D721Med (cell line): ENCODE measurements at regions not wholly inside any gene's neighbourhood (a gene's known extent, or its start where the extent isn't known, plus 50 kb on each side); places are given as distances from the start of the nearest gene placed in this dataset.
"Not testable (repeated sequence)": the region's sequence is repeated elsewhere in the genome, so short reads cannot be mapped to it uniquely, and the experiment has no call there.

Experiments
- DNase-seq: peaks from one replicate; pipeline ENCODE4 v3.0.0; 2011; ENCODE audit warnings: low spot score; ENCODE audit not compliant: insufficient read length
- FAIRE-seq: peaks from 2 replicates; lab custom pipeline; 2011; peaks lifted over from hg19 to GRCh38; lab: Jason Lieb, UNC
- TF ChIP-seq, protein P1 (sequence below): IDR thresholded peaks from 2 replicates; pipeline ENCODE4 v1.5.1; 2012; ENCODE audit warnings: mild to moderate bottlenecking, control low read depth; ENCODE audit not compliant: insufficient read depth; ENCODE audit errors: missing control alignments

DNA sequence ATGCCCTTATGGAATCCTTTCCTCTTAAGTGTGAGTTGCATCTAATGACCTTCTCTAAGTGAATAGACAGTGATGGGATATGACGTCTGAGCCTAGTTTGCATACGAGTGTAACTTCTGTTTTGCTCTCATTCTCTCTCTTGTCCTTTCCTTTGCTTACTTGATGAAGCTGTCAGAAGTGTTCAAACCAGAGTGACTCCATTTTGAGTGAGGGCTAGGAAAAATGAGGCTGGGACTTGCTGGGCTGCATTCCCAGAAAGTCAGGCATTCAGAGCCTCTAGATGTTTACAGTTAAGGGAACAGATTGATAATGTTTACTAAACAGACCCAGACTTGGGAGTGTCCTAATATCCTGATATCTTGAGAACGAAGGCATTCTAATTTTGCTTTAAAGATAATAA, 311.2 kb upstream of the SOX4 start:
- FAIRE-seq, DNase-seq: not testable (repeated sequence)

DNA sequence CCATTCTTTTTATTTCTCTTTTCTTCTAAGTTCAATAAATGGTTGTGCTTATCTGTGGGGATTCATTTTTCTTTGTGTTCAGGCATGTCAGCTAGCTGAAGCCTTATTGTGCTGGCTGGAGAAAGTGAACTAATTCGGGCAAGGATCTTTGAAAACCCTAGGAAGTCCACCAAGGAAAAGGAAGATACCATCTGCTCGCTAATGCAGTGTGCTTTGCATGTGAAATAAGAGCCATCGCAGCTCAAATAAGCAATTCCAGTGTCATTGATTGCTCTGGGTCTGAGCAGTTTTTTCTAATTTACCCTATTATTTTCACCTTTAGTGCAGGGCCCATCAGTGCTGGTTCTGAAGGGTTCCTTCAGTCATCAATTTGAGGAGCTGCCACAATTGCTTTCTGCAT, 309.4 kb upstream of the SOX4 start:
- TF ChIP-seq, protein P1, sequence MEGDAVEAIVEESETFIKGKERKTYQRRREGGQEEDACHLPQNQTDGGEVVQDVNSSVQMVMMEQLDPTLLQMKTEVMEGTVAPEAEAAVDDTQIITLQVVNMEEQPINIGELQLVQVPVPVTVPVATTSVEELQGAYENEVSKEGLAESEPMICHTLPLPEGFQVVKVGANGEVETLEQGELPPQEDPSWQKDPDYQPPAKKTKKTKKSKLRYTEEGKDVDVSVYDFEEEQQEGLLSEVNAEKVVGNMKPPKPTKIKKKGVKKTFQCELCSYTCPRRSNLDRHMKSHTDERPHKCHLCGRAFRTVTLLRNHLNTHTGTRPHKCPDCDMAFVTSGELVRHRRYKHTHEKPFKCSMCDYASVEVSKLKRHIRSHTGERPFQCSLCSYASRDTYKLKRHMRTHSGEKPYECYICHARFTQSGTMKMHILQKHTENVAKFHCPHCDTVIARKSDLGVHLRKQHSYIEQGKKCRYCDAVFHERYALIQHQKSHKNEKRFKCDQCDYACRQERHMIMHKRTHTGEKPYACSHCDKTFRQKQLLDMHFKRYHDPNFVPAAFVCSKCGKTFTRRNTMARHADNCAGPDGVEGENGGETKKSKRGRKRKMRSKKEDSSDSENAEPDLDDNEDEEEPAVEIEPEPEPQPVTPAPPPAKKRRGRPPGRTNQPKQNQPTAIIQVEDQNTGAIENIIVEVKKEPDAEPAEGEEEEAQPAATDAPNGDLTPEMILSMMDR = no peak
- FAIRE-seq = no peak

DNA sequence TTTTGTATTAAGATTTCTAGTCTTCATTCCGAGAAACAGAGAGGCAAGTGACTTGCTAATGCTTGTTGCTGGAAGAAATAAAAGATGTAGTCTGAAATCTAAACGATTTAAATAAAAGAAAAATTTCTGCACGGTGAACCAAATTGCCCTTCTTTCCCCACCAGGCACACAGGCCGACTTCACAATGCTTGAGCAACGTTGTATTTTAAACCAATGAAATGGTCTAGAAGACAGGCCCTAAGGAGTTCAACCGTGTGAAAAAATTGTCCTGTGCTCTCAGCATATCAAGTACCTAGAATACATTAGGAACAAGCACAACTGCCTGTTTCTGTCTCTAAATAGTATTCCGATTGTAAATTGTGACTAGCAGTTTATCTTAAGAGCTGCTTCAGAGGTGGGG, 308.8 kb upstream of the SOX4 start:
- TF ChIP-seq, protein P1 = no peak
- DNase-seq (no peak), FAIRE-seq (no peak)

More for the DNA sequence above, 309.4 kb upstream of the SOX4 start:
- DNase-seq = no peak

DNA sequence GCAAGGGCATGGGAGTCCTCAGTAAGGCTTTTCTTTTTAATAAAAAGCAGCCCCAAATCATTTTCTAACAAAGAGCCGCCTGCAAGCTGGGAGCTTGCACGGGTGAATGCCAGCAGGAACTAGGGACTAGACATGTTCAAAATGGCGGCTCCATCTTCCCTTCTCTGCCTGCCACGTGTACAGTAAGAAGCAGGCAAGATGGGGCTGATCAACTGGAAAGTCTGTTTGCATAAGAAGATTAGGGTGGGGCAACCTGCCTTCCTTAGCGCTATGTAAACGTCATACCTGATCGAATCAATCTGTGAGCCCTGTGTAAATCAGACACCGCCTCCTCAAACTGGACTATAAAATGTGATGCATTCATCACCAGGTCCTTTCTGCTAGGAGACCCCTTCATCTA, 299.4 kb upstream of the SOX4 start:
- FAIRE-seq = no peak
- no peak for DNase-seq
- TF ChIP-seq, protein P1 = no peak

DNA sequence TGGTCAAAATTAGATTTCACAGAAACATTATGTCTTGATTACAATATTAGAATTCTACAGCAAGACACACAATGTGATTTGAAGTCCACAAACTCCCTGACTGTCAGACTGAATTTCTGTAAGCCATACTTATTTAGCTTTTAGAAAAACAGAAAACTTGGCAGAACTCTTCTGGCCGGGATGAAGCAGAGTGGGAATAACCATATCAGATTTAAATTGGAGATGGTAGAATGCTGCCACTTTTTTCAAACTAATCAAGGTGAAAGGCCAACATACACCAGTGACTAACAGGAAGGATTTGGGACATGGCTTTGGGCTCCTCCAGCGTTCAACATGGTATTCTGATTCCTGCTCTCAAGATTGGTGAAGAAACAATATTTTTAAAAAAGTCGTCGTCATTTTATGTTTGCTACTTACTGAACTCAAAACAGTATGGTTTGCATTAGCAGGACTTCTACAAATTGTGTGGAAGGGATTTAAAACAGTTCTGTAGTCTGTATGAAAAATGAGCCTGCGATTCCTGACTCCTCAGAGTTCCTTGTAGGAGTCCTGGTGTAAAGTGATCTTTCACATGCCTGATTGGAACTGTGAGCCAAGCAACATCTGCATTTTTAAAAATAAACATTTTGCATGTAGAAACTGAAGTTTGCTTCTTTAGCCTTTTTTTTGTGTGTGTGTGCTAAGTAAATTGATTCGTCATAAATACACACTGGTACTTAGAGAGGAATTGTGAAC, 297.9 kb upstream of the SOX4 start:
- no peak for FAIRE-seq
- TF ChIP-seq, protein P1 = no peak
- DNase-seq = no peak

DNA sequence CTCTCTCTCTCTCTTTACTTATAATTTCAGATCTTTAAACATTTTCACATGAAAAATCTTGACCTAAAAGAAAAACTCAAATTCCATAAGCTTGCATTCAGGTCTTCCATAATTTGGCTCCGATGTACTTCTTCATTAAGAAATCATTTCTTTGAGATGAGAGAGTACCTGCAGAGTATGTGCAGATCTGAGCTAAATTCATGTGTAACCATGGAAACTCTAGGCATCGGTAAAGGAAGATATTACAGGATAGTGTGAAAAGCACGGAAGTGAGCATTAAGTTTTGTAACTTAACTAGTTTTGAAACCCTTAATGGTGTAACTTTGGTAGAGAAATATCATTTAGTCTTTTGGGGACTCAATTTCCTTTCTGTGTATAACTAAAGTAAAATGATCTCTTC, 295.9 kb upstream of the SOX4 start:
- FAIRE-seq (no peak), DNase-seq (no peak)
- TF ChIP-seq, protein P1 = no peak

DNA sequence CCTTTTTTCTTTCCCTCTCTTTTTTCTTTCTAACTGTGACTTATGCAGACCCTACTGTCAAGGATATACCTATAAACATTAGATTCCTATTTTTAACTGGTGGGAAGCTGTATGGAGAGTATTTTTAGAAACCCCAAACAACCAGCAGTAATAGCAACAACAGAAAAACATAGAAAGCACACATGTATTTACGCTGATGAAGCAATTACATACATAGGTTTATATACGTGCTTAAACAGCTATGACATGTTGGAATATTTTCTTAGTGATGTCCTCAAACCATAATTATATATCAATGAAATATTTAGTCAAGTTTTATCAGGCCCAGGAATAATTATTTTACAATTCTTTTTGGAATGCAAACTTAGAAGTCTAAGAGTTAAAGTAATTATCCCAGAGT, 294.3 kb upstream of the SOX4 start:
- TF ChIP-seq, protein P1 = no peak
- FAIRE-seq (no peak), DNase-seq (no peak)
